GM18907 (cell line): ENCODE measurements at regions not wholly inside any gene's neighbourhood (a gene's known extent, or its start where the extent isn't known, plus 50 kb on each side); places are given as distances from the start of the nearest gene placed in this dataset.

ENCODE experiments used
- ATAC-seq: cut with Tn5 transposase; IDR thresholded peaks from one replicate; pipeline ENCODE4 v1.9.1; 2021; ENCODE audit warnings: mild to moderate bottlenecking, moderate library complexity; ENCODE audit not compliant: unreplicated experiment

- ATAC-seq: no peak
Observed at GRCh38 chr2:47238638-47239037, 62.3 kb upstream of the CALM2 start.

- ATAC-seq: no peak
Observed at GRCh38 chr2:47237375-47238334, 61.3 kb upstream of the CALM2 start.

DNA sequence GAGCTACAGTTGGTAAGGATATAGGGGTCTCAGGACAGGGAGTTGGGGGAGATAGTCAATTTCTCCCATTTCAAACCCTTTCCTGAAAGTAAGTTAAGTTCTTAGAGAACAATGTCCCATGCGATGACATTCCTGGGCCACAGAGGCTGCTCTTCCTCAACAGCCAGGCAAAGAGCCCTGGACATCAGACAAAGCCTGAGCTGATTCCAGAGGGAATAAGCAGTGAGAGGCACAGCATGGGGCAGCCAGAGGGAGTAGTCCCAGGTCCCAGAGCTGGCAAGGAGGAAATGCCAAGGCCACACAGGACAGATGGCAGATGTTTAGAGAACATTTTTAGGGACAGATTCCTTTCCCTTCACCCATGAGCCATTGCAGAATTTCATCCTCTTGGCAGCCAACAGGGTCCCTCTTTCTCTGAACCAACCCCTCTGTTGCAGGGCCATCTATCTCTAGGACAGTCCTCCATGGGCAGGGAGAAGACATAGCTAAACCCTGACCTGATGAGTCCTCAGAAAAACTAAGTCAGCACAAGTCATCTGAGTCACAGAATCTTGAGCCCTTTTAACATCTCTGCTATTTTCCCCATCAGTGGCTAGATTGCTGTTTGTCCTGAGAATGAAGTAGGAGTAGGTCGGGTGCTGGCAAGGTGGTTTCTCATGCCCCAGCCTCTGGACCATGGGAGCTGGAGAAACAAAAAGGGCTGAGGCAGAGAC is 60.3 kb upstream of the CALM2 start:
- no peak for ATAC-seq

- ATAC-seq: no peak
Observed at GRCh38 chr2:47235132-47235531, 58.8 kb upstream of the CALM2 start.

GRCh38 chr2:47234456-47234855 is 58.1 kb upstream of the CALM2 start:
- ATAC-seq: no peak

DNA sequence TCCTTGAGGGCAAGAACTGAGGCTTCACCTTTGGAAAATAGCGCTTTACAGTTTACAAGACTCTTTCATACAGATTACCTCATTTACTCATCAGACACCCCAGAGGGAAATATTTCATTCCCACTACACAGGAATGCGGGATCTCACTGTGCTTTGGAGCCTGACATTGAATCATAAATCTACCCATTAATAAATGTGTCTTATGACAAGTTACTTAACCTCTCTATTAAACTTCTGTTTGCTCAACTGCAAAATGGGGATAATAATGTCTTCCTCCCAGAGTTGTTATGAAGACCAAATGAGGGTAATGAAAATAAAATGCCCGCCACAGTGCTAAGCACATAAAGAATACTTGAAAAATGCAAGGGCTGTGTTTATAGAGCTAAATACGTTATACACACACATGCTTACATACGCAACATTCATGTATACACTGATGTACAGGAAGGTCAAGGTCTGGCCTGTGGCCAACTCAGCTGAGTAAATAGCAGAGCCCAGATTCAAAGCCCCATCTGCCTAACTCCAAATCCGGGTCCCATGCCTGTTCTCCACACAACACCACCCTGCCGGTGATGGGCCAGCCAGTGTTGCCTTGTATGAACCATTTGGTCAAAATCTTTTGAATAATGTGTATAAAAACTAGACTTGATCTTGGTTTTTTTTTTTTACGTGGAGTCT is 56.6 kb upstream of the CALM2 start:
- ATAC-seq: no peak

- ATAC-seq: no peak
Observed at GRCh38 chr2:47230418-47230817, 54.1 kb upstream of the CALM2 start.

DNA sequence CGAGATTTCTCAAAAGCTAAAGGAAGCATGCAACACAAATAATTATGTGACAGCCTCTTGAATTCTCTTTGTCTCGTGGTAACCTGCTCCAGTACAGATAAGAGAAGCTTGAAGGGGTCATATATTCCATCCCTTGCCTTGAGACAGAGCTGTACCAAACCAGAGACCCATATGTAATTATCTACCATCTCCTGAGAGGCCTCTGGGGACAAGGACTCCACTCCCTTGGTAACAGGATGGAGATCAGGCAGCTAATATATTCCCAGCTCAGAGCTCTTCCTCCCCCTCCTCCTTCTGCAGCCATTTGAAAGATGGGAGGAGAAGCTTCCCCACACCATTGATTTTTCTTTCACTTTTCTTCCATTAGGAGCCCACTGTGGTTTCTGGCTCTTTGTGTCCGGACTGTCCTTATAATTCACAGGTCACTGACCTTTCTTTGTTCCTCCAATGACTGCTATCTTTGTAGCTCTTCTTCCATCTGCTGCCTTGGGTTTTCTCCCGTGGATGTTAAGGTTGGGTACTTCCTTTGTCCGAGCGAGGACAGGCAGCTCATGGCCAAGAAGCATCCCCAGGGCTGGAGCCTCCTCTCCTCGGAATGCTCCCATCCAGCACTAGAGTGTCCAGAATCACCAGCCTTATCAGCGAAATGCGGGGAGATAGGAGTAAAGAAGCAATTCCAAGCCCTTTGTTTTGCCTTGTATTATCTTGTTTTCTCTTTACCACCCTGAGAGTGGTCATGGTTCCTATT is 51.4 kb upstream of the CALM2 start:
- ATAC-seq: no peak

DNA sequence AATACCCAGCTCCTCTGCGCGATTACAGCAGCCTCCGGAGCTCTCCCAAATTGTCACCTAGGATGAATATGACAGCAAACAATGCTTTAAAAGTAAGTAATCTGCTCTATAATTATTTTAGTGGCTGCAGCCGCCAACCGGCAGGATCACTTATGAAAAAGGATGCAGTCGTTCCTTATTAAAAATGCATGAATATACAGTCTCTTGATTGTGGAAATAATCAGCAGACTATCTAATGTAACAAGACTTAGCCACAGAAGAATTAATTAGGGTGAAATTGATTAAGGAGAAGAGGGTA is 50.6 kb upstream of the CALM2 start:
- ATAC-seq: no peak

DNA sequence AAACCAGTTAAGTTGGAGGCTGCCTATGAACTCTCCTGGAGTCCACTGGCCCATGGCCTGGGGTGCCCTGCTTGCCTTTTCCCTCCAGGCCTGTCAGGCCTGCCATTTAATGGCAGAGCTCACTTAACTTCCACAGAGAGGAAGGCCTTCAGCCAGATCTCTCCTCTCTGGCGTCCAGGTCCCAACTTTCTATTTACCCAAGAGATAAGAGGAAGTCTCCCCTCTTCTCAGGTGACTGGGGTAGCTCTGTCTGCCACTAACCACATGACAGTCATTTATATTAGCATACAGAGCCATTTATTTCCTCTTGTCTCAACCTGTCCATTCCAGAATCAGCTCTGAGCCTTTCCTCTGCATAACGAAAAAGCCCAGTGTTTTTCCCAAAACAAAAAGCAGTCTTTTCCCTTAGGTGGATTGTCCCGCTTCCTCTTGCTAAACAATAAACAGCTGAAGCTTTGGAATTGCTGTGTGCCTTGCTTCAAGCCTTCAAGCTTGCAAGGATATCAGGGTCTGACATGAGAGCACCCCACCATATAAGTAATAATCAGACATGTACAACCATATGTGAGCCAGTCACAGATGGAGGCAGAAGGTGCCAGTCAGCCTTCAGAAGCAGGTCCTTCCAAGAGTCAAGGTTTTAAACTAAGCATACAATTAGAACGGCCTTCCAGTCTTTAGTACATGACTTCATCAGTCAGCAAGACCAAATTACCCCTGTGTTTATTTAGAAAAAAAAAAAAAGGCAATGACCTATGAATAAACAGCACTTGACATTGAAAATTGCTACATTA is 50.0 kb upstream of the CALM2 start:
- no peak for ATAC-seq
